ENCODE measurements at regions not wholly inside any gene's neighbourhood (a gene's known extent, or its start where the extent isn't known, plus 50 kb on each side); places are given as distances from the start of the nearest gene placed in this dataset.

GRCh38 chr10:90363799-90364483 lies 493.9 kb downstream of the HTR7 start:
- H3K4me1 Mint-ChIP-seq (ENCODE audit: low read depth), result no peaks in the 10 kb centered on the region
- CTCF ChIA-PET, result no interaction called here
- ATAC-seq (ENCODE audit: poor library complexity) (no peak), DNase-seq (no peak)
- no peaks in the 10 kb centered on the region for H3K36me3 Mint-ChIP-seq (ENCODE audit: low read depth)
- Histone ChIP-seq H3K4me3 (ENCODE audit: low read length) (no peak overlapping the region), H3K9me3 (ENCODE audit: control insufficient read depth in 1 of 2, insufficient read depth in 1 of 2, low read length in 2 of 2) (no peaks in the 10 kb centered on the region), H3K27me3 (ENCODE audit: control insufficient read depth in 1 of 2, insufficient read depth in 2 of 2, low read length in 2 of 2) (no peaks in the 10 kb centered on the region), H3K27ac (ENCODE audit: low read depth in 1 of 2, low read length in 2 of 2) (no peak overlapping the region), H3K36me3 (ENCODE audit: insufficient read depth, low read length) (no peaks in the 10 kb centered on the region), H3K4me1 (ENCODE audit: insufficient read depth, low read length) (no peaks in the 10 kb centered on the region)
- POLR2A ChIA-PET, result no interaction called here
- intact Hi-C loops (cut with DNase I, micrococcal nuclease), result no loop called here
- TF ChIP-seq CTCF (IDR thresholded peaks at IDR 0.05), result no peak
- no peaks in the 10 kb centered on the region for H3K9me3 Mint-ChIP-seq
- no peak overlapping the region for H3K4me3 Mint-ChIP-seq
- H3K27ac Mint-ChIP-seq, result no peak overlapping the region
- H3K27me3 Mint-ChIP-seq, result no peaks in the 10 kb centered on the region

DNA sequence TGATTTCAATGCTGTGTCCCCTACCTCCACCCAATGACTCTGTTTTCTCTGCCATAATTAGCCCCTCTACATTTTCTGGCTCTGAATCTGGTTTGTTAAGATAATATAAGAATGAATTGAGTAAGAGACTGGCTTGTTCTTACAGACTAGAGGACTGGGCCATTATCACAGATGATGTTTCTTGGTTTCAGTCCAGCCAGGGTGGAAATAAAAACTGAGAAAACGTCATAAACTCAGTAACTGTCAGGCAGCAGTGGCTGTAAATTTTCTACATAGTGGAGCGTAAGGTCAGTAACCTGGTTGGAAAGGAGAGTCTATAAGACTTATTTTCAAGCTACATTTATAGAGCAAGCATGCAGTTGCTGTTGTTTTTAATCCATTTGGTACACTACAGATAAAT lies 485.4 kb downstream of the HTR7 start:
- H3K27me3 Mint-ChIP-seq, result peaks cover 4% of the 10 kb centered on the region
- H3K36me3 Mint-ChIP-seq (ENCODE audit: low read depth), result no peaks in the 10 kb centered on the region
- no peak for TF ChIP-seq CTCF (IDR thresholded peaks at IDR 0.05)
- CTCF ChIA-PET, result no interaction called here
- Histone ChIP-seq H3K27me3 (ENCODE audit: control insufficient read depth in 1 of 2, insufficient read depth in 2 of 2, low read length in 2 of 2) (no peaks in the 10 kb centered on the region), H3K4me1 (ENCODE audit: insufficient read depth, low read length) (no peaks in the 10 kb centered on the region), H3K36me3 (ENCODE audit: insufficient read depth, low read length) (no peaks in the 10 kb centered on the region), H3K9me3 (ENCODE audit: control insufficient read depth in 1 of 2, insufficient read depth in 1 of 2, low read length in 2 of 2) (peaks cover 0 to 6% of the 10 kb centered on the region in 2 experiments), H3K4me3 (ENCODE audit: low read length) (no peak overlapping the region), H3K27ac (ENCODE audit: low read depth in 1 of 2, low read length in 2 of 2) (no peak overlapping the region)
- intact Hi-C loops (cut with DNase I, micrococcal nuclease), result no loop called here
- POLR2A ChIA-PET, result no interaction called here
- H3K27ac Mint-ChIP-seq, result no peak overlapping the region
- H3K4me3 Mint-ChIP-seq, result no peak overlapping the region
- H3K4me1 Mint-ChIP-seq (ENCODE audit: low read depth), result no peaks in the 10 kb centered on the region
- no peak for ATAC-seq (ENCODE audit: poor library complexity)
- DNase-seq, result no peak
- H3K9me3 Mint-ChIP-seq, result no peaks in the 10 kb centered on the region

GRCh38 chr10:90373911-90374310 lies 483.9 kb downstream of the HTR7 start:
- no peak for ATAC-seq (ENCODE audit: poor library complexity)
- CTCF ChIA-PET, result no interaction called here
- intact Hi-C loops (cut with DNase I, micrococcal nuclease), result no loop called here

More at GRCh38 chr10:90373911-90374310, 483.9 kb downstream of the HTR7 start:
- Histone ChIP-seq H3K27ac (ENCODE audit: low read depth in 1 of 2, low read length in 2 of 2) (no peak overlapping the region), H3K9me3 (ENCODE audit: control insufficient read depth in 1 of 2, insufficient read depth in 1 of 2, low read length in 2 of 2) (peaks cover 0 to 6% of the 10 kb centered on the region in 2 experiments), H3K36me3 (ENCODE audit: insufficient read depth, low read length) (no peaks in the 10 kb centered on the region), H3K27me3 (ENCODE audit: control insufficient read depth in 1 of 2, insufficient read depth in 2 of 2, low read length in 2 of 2) (no peaks in the 10 kb centered on the region), H3K4me1 (ENCODE audit: insufficient read depth, low read length) (no peaks in the 10 kb centered on the region), H3K4me3 (ENCODE audit: low read length) (no peak overlapping the region)
- H3K27ac Mint-ChIP-seq, result no peak overlapping the region
- H3K4me1 Mint-ChIP-seq (ENCODE audit: low read depth), result no peaks in the 10 kb centered on the region
- POLR2A ChIA-PET, result no interaction called here
- H3K4me3 Mint-ChIP-seq, result no peak overlapping the region
- DNase-seq, result no peak
- H3K27me3 Mint-ChIP-seq, result peaks cover 4% of the 10 kb centered on the region
- H3K9me3 Mint-ChIP-seq, result no peaks in the 10 kb centered on the region
- no peak for TF ChIP-seq CTCF (IDR thresholded peaks at IDR 0.05)
- H3K36me3 Mint-ChIP-seq (ENCODE audit: low read depth), result no peaks in the 10 kb centered on the region

All from CD4-positive, alpha-beta T cell (primary cell).